Mesenchymal stem cell (in vitro differentiated cells and primary cell): ENCODE measurements at regions not wholly inside any gene's neighbourhood (a gene's known extent, or its start where the extent isn't known, plus 50 kb on each side); places are given as distances from the start of the nearest gene placed in this dataset.

Experiments
- DNase-seq: peaks from one replicate; pipeline ENCODE4 v3.0.0-alpha.2; 2013
- H2AFZ ChIP-seq: one replicate; pipeline ENCODE4 v1.6.1; 2013; ENCODE audit warnings: low read depth, mild to moderate bottlenecking, control low read depth, inconsistent platforms, low read length, moderate library complexity
- H2AK5ac ChIP-seq: 2 replicates; pipeline ENCODE4 v1.6.1; 2013; ENCODE audit warnings: low read length, moderate library complexity, mild to moderate bottlenecking, inconsistent platforms; ENCODE audit not compliant: severe bottlenecking
- H2BK120ac ChIP-seq: one replicate; pipeline ENCODE4 v1.6.1; 2013; ENCODE audit warnings: low read depth, mild to moderate bottlenecking, inconsistent platforms, low read length, moderate library complexity
- H2BK12ac ChIP-seq, 2 experiments: one replicate each; pipeline ENCODE4 v1.6.1; 2013; ENCODE audit warnings: inconsistent platforms in 2 of 2, low read length in 2 of 2, mild to moderate bottlenecking in 2 of 2, moderate library complexity in 2 of 2, control low read depth in 1 of 2
- H2BK15ac ChIP-seq: one replicate; pipeline ENCODE4 v1.6.1; 2013; ENCODE audit warnings: mild to moderate bottlenecking, low read depth, inconsistent platforms; ENCODE audit not compliant: poor library complexity, severe bottlenecking
- H2BK5ac ChIP-seq: 2 replicates; pipeline ENCODE4 v1.6.1; 2013; ENCODE audit warnings: low read depth, mild to moderate bottlenecking, low read length, control low read depth, inconsistent platforms; ENCODE audit not compliant: poor library complexity, severe bottlenecking
- H3K14ac ChIP-seq, 2 experiments: one replicate each; pipeline ENCODE4 v1.6.1; 2013; ENCODE audit warnings: inconsistent platforms in 2 of 2, low read length in 2 of 2, control low read depth in 1 of 2, mild to moderate bottlenecking in 1 of 2, moderate library complexity in 1 of 2
- H3K18ac ChIP-seq, 2 experiments: one replicate each; pipeline ENCODE4 v1.6.1; 2013; ENCODE audit warnings: inconsistent platforms in 2 of 2, low read length in 2 of 2, control low read depth in 1 of 2, low read depth in 1 of 2, mild to moderate bottlenecking in 1 of 2
- H3K23ac ChIP-seq, 2 experiments: one replicate each; pipeline ENCODE4 v1.6.1; 2013; ENCODE audit warnings: inconsistent platforms in 2 of 2, low read length in 2 of 2, mild to moderate bottlenecking in 2 of 2, moderate library complexity in 2 of 2, control low read depth in 1 of 2
- H3K27ac ChIP-seq: 2 replicates; pipeline ENCODE4 v1.5.1; 2013; ENCODE audit warnings: mild to moderate bottlenecking, moderate library complexity, low read length, control low read depth, inconsistent platforms; ENCODE audit not compliant: poor library complexity, severe bottlenecking
- H3K27me3 ChIP-seq, 2 experiments: 2 replicates each; pipeline versions ENCODE4 v1.6.1 to v1.7.0; 2013; ENCODE audit warnings: low read length in 2 of 2, mild to moderate bottlenecking in 2 of 2, moderate library complexity in 2 of 2, control low read depth in 1 of 2, inconsistent platforms in 1 of 2; ENCODE audit not compliant: control insufficient read depth in 1 of 2, insufficient read depth in 1 of 2
- H3K36me3 ChIP-seq, 2 experiments: 2 replicates each; pipeline versions ENCODE4 v1.6.1 to v1.7.0; 2013; ENCODE audit warnings: low read length in 2 of 2, control low read depth in 1 of 2, inconsistent platforms in 1 of 2, low read depth in 1 of 2, mild to moderate bottlenecking in 1 of 2; ENCODE audit not compliant: insufficient read depth in 2 of 2, control insufficient read depth in 1 of 2
- H3K4ac ChIP-seq, 2 experiments: one replicate each; pipeline ENCODE4 v1.6.1; 2013; ENCODE audit warnings: inconsistent platforms in 2 of 2, low read length in 2 of 2, mild to moderate bottlenecking in 2 of 2, moderate library complexity in 2 of 2, control low read depth in 1 of 2, low read depth in 1 of 2
- H3K4me1 ChIP-seq: 2 replicates; pipeline ENCODE4 v1.6.1; 2013; ENCODE audit warnings: low read depth, low read length, control low read depth; ENCODE audit not compliant: control insufficient read depth, insufficient read depth
- H3K4me2 ChIP-seq: 2 replicates; pipeline ENCODE4 v1.6.1; 2013; ENCODE audit warnings: low read length, mild to moderate bottlenecking, inconsistent platforms; ENCODE audit not compliant: poor library complexity, severe bottlenecking
- H3K4me3 ChIP-seq, 2 experiments: 2 replicates each; pipeline versions ENCODE4 v1.5.1 to v1.7.0; 2013; ENCODE audit warnings: low read length in 2 of 2, mild to moderate bottlenecking in 2 of 2, control low read depth in 1 of 2, low read depth in 1 of 2; ENCODE audit not compliant: insufficient read depth in 1 of 2
- H3K79me1 ChIP-seq: replicated peaks from 2 replicates; pipeline ENCODE4 v1.6.1; 2013; ENCODE audit warnings: mild to moderate bottlenecking, control low read depth, low read length, inconsistent platforms; ENCODE audit not compliant: poor library complexity, severe bottlenecking
- H3K9ac ChIP-seq: 2 replicates; pipeline ENCODE4 v1.7.0; 2013; ENCODE audit warnings: mild to moderate bottlenecking, low read length, moderate library complexity
- H3K9me3 ChIP-seq: 2 replicates; pipeline ENCODE4 v1.7.0; 2013; ENCODE audit warnings: mild to moderate bottlenecking, low read length; ENCODE audit not compliant: control insufficient read depth
- H4K8ac ChIP-seq: one replicate; pipeline ENCODE4 v1.6.1; 2013; ENCODE audit warnings: inconsistent platforms, mild to moderate bottlenecking, low read length, moderate library complexity
- H4K91ac ChIP-seq: one replicate; pipeline ENCODE4 v1.6.1; 2013; ENCODE audit warnings: mild to moderate bottlenecking, low read length, inconsistent platforms
- whole genome bisulfite sequencing: methylation state at CpG from one replicate; pipeline ENCODE4 v1.1.7; 2013; ENCODE audit warnings: mixed read lengths; 5-methylcytosine and 5-hydroxymethylcytosine counted together

- H3K9ac ChIP-seq, result no peak overlapping the region
- H3K79me1 ChIP-seq, result no peaks in the 10 kb centered on the region
- H3K4me2 ChIP-seq, result no peak overlapping the region
- H2AFZ ChIP-seq, result no peak overlapping the region
- no peaks in the 10 kb centered on the region for H3K4me1 ChIP-seq
- no peaks in the 10 kb centered on the region for H3K27me3 ChIP-seq
- H2BK5ac ChIP-seq, result no peak overlapping the region
- H3K27ac ChIP-seq, result no peak overlapping the region
- no peak overlapping the region for H3K4ac ChIP-seq
- DNase-seq, result no peak
- H3K4me3 ChIP-seq, result no peak overlapping the region
- H3K36me3 ChIP-seq, result no peaks in the 10 kb centered on the region
- no peak overlapping the region for H3K23ac ChIP-seq
- H2BK15ac ChIP-seq, result no peak overlapping the region
- no peak overlapping the region for H2AK5ac ChIP-seq
- no peaks in the 10 kb centered on the region for H3K9me3 ChIP-seq
- no peak overlapping the region for H4K91ac ChIP-seq
- 58% methylated on average over 2 of the region's 11 CpGs for WGBS
- H3K18ac ChIP-seq, result no peak overlapping the region
- no peak overlapping the region for H3K14ac ChIP-seq
- H4K8ac ChIP-seq, result no peak overlapping the region
- H2BK12ac ChIP-seq, result no peak overlapping the region
- H2BK120ac ChIP-seq, result no peak overlapping the region
Measured at GRCh38 chr14:105904379-105904778, 378.0 kb downstream of the TMEM121 start.

GRCh38 chr14:105905456-105905855, 379.1 kb downstream of the TMEM121 start:
- Histone ChIP-seq H3K4me1 (no peaks in the 10 kb centered on the region), H2BK5ac (no peak overlapping the region), H3K79me1 (no peaks in the 10 kb centered on the region), H3K9me3 (no peaks in the 10 kb centered on the region), H3K36me3 (no peaks in the 10 kb centered on the region), H4K91ac (no peak overlapping the region), H3K4me2 (no peak overlapping the region), H3K23ac (no peak overlapping the region), H3K4me3 (no peak overlapping the region), H2BK120ac (no peak overlapping the region), H2BK12ac (no peak overlapping the region), H3K9ac (no peak overlapping the region), H2AFZ (no peak overlapping the region), H4K8ac (no peak overlapping the region), H3K27me3 (no peaks in the 10 kb centered on the region), H2BK15ac (no peak overlapping the region), H3K18ac (no peak overlapping the region), H3K27ac (no peak overlapping the region), H2AK5ac (no peak overlapping the region), H3K14ac (no peak overlapping the region), H3K4ac (no peak overlapping the region)
- DNase-seq, result no peak
- WGBS, result 81% methylated on average over 8 of the region's 11 CpGs

GRCh38 chr14:105907276-105907675, 380.9 kb downstream of the TMEM121 start:
- WGBS, result 86% methylated on average over 3 of the region's 3 CpGs
- H3K36me3 ChIP-seq, result no peaks in the 10 kb centered on the region
- no peaks in the 10 kb centered on the region for H3K4me1 ChIP-seq
- no peak overlapping the region for H3K9ac ChIP-seq
- no peaks in the 10 kb centered on the region for H3K27me3 ChIP-seq
- H3K79me1 ChIP-seq, result no peaks in the 10 kb centered on the region
- H3K14ac ChIP-seq, result no peak overlapping the region
- H3K18ac ChIP-seq, result no peak overlapping the region
- DNase-seq, result no peak
- H3K4ac ChIP-seq, result no peak overlapping the region
- H2BK12ac ChIP-seq, result no peak overlapping the region
- H3K4me2 ChIP-seq, result no peak overlapping the region
- H2BK120ac ChIP-seq, result no peak overlapping the region
- H2BK15ac ChIP-seq, result no peak overlapping the region
- H3K27ac ChIP-seq, result no peak overlapping the region
- H4K8ac ChIP-seq, result no peak overlapping the region
- H2AK5ac ChIP-seq, result no peak overlapping the region
- no peak overlapping the region for H3K23ac ChIP-seq
- H2AFZ ChIP-seq, result no peak overlapping the region
- no peak overlapping the region for H4K91ac ChIP-seq
- no peaks in the 10 kb centered on the region for H3K9me3 ChIP-seq
- no peak overlapping the region for H2BK5ac ChIP-seq
- no peak overlapping the region for H3K4me3 ChIP-seq

- WGBS, result 48% methylated on average over 6 of the region's 6 CpGs
- no peak overlapping the region for H2BK12ac ChIP-seq
- no peaks in the 10 kb centered on the region for H3K36me3 ChIP-seq
- H3K27me3 ChIP-seq, result no peaks in the 10 kb centered on the region
- no peaks in the 10 kb centered on the region for H3K4me1 ChIP-seq
- H3K79me1 ChIP-seq, result no peaks in the 10 kb centered on the region
- H3K9me3 ChIP-seq, result no peaks in the 10 kb centered on the region
- no peak overlapping the region for H4K8ac ChIP-seq
- H4K91ac ChIP-seq, result no peak overlapping the region
- no peak overlapping the region for H3K18ac ChIP-seq
- H2AK5ac ChIP-seq, result no peak overlapping the region
- no peak overlapping the region for H3K4me2 ChIP-seq
- no peak overlapping the region for H3K4me3 ChIP-seq
- no peak overlapping the region for H3K23ac ChIP-seq
- no peak overlapping the region for H3K9ac ChIP-seq
- no peak overlapping the region for H3K14ac ChIP-seq
- H2BK5ac ChIP-seq, result no peak overlapping the region
- no peak overlapping the region for H2AFZ ChIP-seq
- no peak overlapping the region for H3K4ac ChIP-seq
- H2BK15ac ChIP-seq, result no peak overlapping the region
- H2BK120ac ChIP-seq, result no peak overlapping the region
- no peak overlapping the region for H3K27ac ChIP-seq
- no peak for DNase-seq
Measured at GRCh38 chr14:105908006-105908405, 381.6 kb downstream of the TMEM121 start.
